GM06990 (cell line): ENCODE measurements at regions not wholly inside any gene's neighbourhood (a gene's known extent, or its start where the extent isn't known, plus 50 kb on each side); places are given as distances from the start of the nearest gene placed in this dataset.
"Not testable (repeated sequence)": the region's sequence is repeated elsewhere in the genome, so short reads cannot be mapped to it uniquely, and the experiment has no call there.

Experiments used
- DNase-seq: peaks from one replicate; pipeline ENCODE4 v3.0.0-alpha.2; 2011; ENCODE audit not compliant: insufficient read length; ENCODE audit errors: extremely low read depth
- H3K27me3 ChIP-seq: replicated peaks from 2 replicates; pipeline ENCODE4 v1.6.0; 2011; ENCODE audit warnings: low read length; ENCODE audit not compliant: control insufficient read depth, insufficient read depth
- H3K36me3 ChIP-seq: 2 replicates; pipeline ENCODE4 v1.5.1; 2011; ENCODE audit warnings: low read length; ENCODE audit not compliant: control insufficient read depth, insufficient read depth
- H3K4me3 ChIP-seq: replicated peaks from 2 replicates; pipeline ENCODE4 v1.5.1; 2011; ENCODE audit warnings: low read depth, mild to moderate bottlenecking, control low read depth, low read length
- CTCF ChIP-seq: IDR thresholded peaks from 2 replicates; pipeline ENCODE4 v1.5.1; 2011; ENCODE audit warnings: low read length, control low read depth, mild to moderate bottlenecking, inconsistent platforms; ENCODE audit not compliant: insufficient read depth, poor library complexity, severe bottlenecking

DNA sequence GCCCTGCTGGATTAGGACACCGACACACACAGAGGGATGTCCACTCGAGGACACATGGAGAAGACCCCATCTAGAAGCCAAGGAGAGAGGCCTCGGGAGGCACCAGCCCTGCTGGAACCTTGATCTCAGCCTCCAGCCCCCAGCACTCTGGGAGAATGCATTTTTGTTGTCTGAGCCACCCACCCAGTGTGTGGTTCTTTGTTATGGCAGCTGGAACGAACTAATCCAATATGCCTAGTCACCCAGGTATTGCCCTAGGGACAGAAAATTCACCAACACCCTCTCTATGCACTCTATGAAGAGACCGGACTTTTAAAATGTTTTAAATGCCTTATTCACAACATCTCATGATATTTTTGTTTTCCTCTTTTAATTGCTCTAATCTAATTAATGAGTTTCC lies 117.4 kb downstream of the CRYAA start:
- H3K4me3 ChIP-seq = no peak overlapping the region
- no peak for DNase-seq
- no peaks in the 10 kb centered on the region for H3K36me3 ChIP-seq
- TF ChIP-seq CTCF = no peak
- H3K27me3 ChIP-seq = no peaks in the 10 kb centered on the region

DNA sequence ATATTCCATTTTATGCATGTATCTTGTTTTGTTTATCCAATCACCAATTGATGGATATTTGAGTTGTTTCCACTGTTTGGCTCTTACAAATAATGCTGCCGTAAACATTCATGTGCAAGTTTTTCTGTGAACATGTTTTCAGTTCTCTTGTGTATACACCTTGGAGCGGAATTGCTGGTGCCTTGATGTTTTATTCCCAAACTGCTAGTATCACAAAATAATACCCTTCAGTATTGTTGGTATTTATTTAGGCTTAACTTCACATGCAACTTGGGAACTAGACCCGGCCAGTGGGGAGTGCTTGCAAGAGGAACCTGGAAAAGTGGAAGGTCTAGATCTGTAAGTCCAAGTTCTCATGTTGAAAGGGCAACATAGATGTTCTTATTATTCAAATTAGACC lies 115.9 kb downstream of the CRYAA start:
- TF ChIP-seq CTCF = no peak
- Histone ChIP-seq H3K4me3 (no peak overlapping the region), H3K27me3 (no peaks in the 10 kb centered on the region), H3K36me3 (no peaks in the 10 kb centered on the region)
- no peak for DNase-seq

GRCh38 chr21:43284238-43284637 lies 115.4 kb downstream of the CRYAA start:
- Histone ChIP-seq H3K27me3 (no peaks in the 10 kb centered on the region), H3K36me3 (no peaks in the 10 kb centered on the region), H3K4me3 (no peak overlapping the region)
- no peak for DNase-seq
- TF ChIP-seq CTCF = no peak

DNA sequence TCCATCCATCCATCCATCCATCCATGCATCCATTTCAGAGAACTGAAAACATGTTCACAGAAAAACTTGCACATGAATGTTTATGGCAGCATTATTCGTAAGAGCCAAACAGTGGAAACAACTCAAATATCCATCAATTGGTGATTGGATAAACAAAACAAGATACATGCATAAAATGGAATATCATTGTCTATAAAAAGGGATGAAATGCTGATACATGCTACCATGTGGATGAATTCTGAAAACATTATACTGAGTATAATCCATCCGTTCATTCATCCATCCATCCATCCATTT lies 115.1 kb downstream of the CRYAA start:
- not testable (repeated sequence) for DNase-seq, H3K4me3 ChIP-seq

GRCh38 chr21:43283136-43283924 lies 114.5 kb downstream of the CRYAA start:
- Histone ChIP-seq H3K27me3 (no peaks in the 10 kb centered on the region; the same call in 1 of the 2 replicates), H3K4me3 (no peak overlapping the region), H3K36me3 (no peaks in the 10 kb centered on the region)
- TF ChIP-seq CTCF = no peak
- no peak for DNase-seq

More for the DNA sequence above, 115.1 kb downstream of the CRYAA start:
- H3K36me3 ChIP-seq, H3K27me3 ChIP-seq: not testable (repeated sequence)

DNA sequence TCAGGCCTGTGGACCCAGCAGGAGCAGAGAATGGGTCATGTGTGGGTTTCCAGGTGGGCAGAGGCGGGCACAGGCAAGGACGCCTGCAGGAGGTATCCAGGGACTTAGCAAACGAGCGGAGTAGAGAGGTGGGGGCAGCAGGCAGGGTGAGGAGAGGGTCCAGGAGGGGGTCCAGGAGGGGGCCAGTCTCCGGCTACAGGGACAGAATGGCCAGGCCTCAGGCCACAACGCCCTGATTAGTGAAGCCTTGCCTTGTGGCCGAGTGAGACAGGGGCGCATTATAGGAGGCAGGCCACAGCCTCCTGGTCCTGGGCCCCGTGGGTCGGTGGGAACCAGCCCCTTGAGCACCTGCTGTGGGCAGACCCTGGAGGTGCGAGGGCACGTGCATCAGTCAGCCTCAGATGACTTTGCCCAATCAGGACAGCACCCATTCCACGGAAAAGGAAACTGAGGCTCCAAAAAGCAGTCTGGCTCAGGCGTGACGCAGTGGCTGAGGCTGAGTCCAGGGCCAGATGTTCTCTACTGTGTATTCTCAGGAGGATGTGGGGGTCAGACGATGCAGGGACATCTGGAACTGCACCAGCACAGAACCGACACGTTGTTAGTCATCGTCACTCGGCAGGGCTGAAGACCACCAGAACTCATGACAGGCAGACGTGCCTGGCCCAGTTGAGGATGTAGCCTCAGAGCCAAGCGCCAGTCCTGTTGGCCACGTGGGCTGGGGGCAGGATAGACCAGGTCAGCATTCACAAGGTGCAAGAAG lies 113.7 kb downstream of the CRYAA start:
- H3K27me3 ChIP-seq = no peaks in the 10 kb centered on the region; the same call in 1 of the 2 replicates
- no peak overlapping the region for H3K4me3 ChIP-seq
- DNase-seq = no peak
- TF ChIP-seq CTCF = no peak
- H3K36me3 ChIP-seq = no peaks in the 10 kb centered on the region
